HG03460 (cell line): ENCODE measurements at regions not wholly inside any gene's neighbourhood (a gene's known extent, or its start where the extent isn't known, plus 50 kb on each side); places are given as distances from the start of the nearest gene placed in this dataset.

Source experiments
- ATAC-seq: cut with Tn5 transposase; IDR thresholded peaks from one replicate; pipeline ENCODE4 v1.9.1; 2021; ENCODE audit not compliant: unreplicated experiment

- no peak for ATAC-seq
These were observed 394.6 kb downstream of the GABRB3 start for GRCh38 chr15:26378304-26378703.

GRCh38 chr15:26376243-26376642 is 396.6 kb downstream of the GABRB3 start:
- no peak for ATAC-seq

- ATAC-seq, result no peak
These were observed 398.1 kb downstream of the GABRB3 start for GRCh38 chr15:26374806-26375205.

- no peak for ATAC-seq
These were observed 400.2 kb downstream of the GABRB3 start for GRCh38 chr15:26372706-26373105.

- no peak for ATAC-seq
These were observed 407.8 kb downstream of the GABRB3 start for GRCh38 chr15:26365077-26365476.

GRCh38 chr15:26359855-26360254 is 413.0 kb downstream of the GABRB3 start:
- no peak for ATAC-seq

GRCh38 chr15:26358708-26359107 is 414.2 kb downstream of the GABRB3 start:
- no peak for ATAC-seq

- no peak for ATAC-seq
These were observed 415.2 kb downstream of the GABRB3 start for GRCh38 chr15:26357653-26358052.

GRCh38 chr15:26355472-26356074 is 417.3 kb downstream of the GABRB3 start:
- no peak for ATAC-seq

- no peak for ATAC-seq
These were observed 420.0 kb downstream of the GABRB3 start for GRCh38 chr15:26352909-26353308.

GRCh38 chr15:26352406-26352805 is 420.5 kb downstream of the GABRB3 start:
- no peak for ATAC-seq

- ATAC-seq, result no peak
These were observed 447.4 kb downstream of the GABRB3 start for GRCh38 chr15:26325495-26325894.

- no peak for ATAC-seq
These were observed 449.3 kb downstream of the GABRB3 start for GRCh38 chr15:26323566-26323965.

GRCh38 chr15:26318689-26319088 is 454.2 kb downstream of the GABRB3 start:
- no peak for ATAC-seq

GRCh38 chr15:26314577-26314976 is 451.4 kb upstream of the ATP10A start:
- ATAC-seq, result no peak

- ATAC-seq, result no peak
These were observed 448.6 kb upstream of the ATP10A start for GRCh38 chr15:26311710-26312236.

- ATAC-seq, result no peak
These were observed 435.6 kb upstream of the ATP10A start for GRCh38 chr15:26298659-26299170.

GRCh38 chr15:26298010-26298658 is 435.0 kb upstream of the ATP10A start:
- ATAC-seq, result no peak

- ATAC-seq, result no peak
These were observed 432.4 kb upstream of the ATP10A start for GRCh38 chr15:26295336-26296085.

GRCh38 chr15:26294059-26294689 is 431.0 kb upstream of the ATP10A start:
- no peak for ATAC-seq

GRCh38 chr15:26287381-26287780 is 424.3 kb upstream of the ATP10A start:
- ATAC-seq, result no peak
